Left cardiac atrium (tissue), 4 donors: ENCODE measurements at regions not wholly inside any gene's neighbourhood (a gene's known extent, or its start where the extent isn't known, plus 50 kb on each side); places are given as distances from the start of the nearest gene placed in this dataset.
"Not testable (repeated sequence)": the region's sequence is repeated elsewhere in the genome, so short reads cannot be mapped to it uniquely, and the experiment has no call there.

Source experiments
- ATAC-seq, 2 donors: fragments of 200-7000 bp; cut with Tn5 transposase; one replicate each; pipeline ENCODE4 v1.9.1; 2020; ENCODE audit warnings: mild to moderate bottlenecking in 2 of 2, moderate library complexity in 2 of 2
- DNase-seq: peaks from one replicate; pipeline ENCODE4 v3.0.0-alpha.2; 2020
- intact Hi-C, 2 donors: fragments of 100-400 bp; cut with DNase I; formaldehyde crosslinking; loops; one replicate each; pipeline versions ENCODE4 v1.14.1 to v1.15.1; 2022 to 2023
- donor health status: DM: no; HTN: yes; CAD: no.
- donor health status: DM: no; HTN: yes; CAD: no; lungs with severe emphysema.
- donor health status: DM: yes; HTN: yes; CAD: no.
- donor health status: Dilated cardiomyopathy.

- intact Hi-C loops = no loop called here
- ATAC-seq (peak in 1 of 2 donors; percentile 38), DNase-seq (no peak)
Measured at GRCh38 chr3:73120710-73121109, 59.3 kb downstream of the EBLN2 start.

DNA sequence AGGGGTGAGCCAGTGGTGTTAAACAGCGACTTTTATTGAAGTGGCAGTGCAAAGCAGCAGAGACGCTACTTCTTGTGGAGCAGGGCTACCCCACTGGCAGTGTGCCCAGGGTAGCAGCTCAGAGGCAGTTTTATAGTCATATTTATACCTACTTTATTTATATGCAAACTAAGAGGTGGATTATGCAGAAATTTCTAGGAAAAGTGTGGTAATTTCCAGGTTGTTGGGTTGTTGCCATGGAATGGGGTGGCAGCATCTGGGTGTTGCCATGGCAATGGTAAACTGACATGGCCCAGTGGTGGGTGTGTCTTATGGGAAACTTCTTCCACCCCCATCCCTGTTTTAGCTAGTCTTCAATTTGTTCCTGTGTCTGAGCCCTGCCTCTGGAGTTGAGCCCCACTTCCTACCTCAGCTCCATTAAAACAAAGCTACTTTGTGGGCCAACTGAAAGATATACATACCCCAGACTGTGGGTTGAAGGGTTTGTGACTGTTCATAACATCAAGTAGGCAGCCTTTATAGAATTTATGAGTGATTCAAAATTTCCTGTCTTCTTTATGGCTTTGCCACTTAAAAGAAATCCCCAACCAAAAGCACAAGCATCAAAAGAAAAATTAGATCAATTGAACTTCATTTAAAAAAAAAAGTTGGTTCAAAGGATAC is 60.3 kb downstream of the EBLN2 start:
- DNase-seq (no peak), ATAC-seq (peak in 1 of 2 donors; percentile 46)
- intact Hi-C loops = no loop called here

- ATAC-seq (no peak), DNase-seq (no peak)
- intact Hi-C loops = no loop called here
Measured at GRCh38 chr3:73134034-73134433, 72.6 kb downstream of the EBLN2 start.

DNA sequence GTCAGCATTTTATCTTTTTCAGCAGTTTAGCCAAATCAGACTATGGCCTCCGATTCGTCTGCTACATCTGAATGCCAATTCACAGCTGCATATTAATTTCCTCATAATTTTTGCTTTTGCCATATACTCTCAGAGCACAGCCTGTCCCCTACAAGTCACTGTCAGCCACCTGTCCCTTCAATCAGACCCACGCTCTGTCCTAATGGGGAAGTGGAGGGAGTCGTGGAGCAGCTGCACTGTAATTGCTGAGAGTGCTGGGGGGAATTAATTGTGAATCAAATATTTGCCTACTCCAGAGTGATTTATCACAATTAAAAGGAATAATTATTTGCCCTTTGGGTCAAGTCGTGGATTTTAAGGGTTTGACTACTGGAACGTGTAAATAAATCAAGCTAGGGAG is 75.5 kb downstream of the EBLN2 start:
- ATAC-seq (no peak), DNase-seq (no peak)
- intact Hi-C loops = no loop called here

DNA sequence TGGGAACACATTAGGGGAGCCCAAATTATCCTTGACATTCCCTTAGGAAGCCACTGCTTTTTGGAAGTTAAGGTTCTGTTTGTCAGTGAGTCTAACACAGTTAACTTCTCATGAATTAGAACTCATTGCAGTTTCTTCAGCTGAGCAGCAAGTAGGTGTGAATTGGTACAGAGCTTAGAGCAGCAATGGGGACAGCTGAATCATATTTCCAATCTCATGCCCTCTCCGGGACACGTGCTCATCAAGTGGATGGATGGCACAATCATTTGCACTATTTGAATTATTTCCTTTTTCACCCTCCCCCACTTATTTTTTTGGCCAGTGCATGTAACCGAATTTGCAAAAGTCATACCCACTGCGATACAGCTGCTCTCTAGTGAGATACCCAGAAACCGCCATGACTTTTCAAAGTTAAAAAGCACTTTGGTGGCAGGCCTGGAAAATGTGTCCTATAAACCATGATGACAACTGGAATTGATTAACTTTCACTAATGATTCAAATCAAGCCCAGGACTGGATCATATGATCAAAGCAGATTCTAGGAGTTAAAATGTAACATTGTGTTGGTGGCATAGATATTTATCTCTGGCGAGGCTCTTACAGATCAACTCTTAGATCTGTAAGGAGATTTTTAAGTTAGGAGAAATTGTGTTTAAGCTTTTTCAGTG is 76.4 kb downstream of the EBLN2 start:
- ATAC-seq = no peak
- intact Hi-C loops = no loop called here
- no peak for DNase-seq

GRCh38 chr3:73140772-73141442 is 79.4 kb downstream of the EBLN2 start:
- DNase-seq (no peak), ATAC-seq (peak; percentile 19 to 55)
- intact Hi-C loops = no loop called here

GRCh38 chr3:73141525-73141924 is 80.1 kb downstream of the EBLN2 start:
- intact Hi-C loops = no loop called here
- peak; percentile 19 to 68 for ATAC-seq
- DNase-seq = peak; percentile 33

DNA sequence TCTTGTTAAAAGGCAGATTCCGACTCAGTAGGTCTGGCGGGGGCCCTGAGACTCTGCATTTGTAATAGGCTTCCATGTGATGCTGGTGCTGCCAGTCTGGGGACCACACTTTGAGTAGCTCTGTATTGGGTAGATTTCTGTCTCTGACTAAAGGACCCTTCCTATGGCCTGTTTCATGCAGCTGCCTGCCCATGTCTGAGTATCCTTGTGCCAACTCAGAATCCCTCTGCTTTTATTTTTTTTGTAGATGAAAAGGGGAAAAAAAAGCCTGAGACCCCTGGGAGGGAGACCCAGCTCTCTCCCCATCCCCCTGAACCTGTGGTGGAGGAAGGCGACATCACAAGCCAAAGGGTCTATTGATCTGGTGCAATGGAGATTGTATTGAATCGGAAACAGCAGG is 81.9 kb downstream of the EBLN2 start:
- no peak for DNase-seq
- no peak for ATAC-seq
- intact Hi-C loops = no loop called here

DNA sequence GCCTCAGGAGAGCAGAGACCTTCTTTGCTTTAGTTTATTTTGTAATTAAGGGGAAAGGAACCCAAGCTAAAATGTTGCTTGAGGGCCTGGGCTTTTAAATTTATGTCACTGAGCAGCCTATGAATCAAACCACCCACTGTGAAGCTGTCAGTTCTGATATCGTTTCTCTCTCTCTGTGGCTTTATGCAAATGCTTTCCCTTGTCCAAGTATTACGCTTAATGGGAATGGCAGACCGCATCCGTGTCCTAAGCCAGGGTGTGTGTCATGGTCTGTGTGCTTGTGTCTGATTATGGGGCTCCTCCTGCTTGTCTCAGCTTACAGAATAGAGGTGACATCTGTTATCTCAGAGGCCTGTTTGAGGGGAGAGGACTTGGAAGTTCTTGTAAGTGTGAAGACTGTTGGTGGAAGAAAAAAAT is 82.4 kb downstream of the EBLN2 start:
- intact Hi-C loops = no loop called here
- no peak for DNase-seq
- peak; percentile 45 to 69 for ATAC-seq

GRCh38 chr3:73144276-73144675 is 82.8 kb downstream of the EBLN2 start:
- DNase-seq = peak; percentile 59
- intact Hi-C loops = no loop called here
- ATAC-seq = peak; percentile 74 to 87

- intact Hi-C loops = no loop called here
- DNase-seq (no peak), ATAC-seq (no peak)
Measured at GRCh38 chr3:73144828-73145227, 83.4 kb downstream of the EBLN2 start.

GRCh38 chr3:73147479-73147878 is 86.0 kb downstream of the EBLN2 start:
- ATAC-seq = peak; percentile 22 to 51
- intact Hi-C loops = not testable (repeated sequence)
- DNase-seq = peak; percentile 30

DNA sequence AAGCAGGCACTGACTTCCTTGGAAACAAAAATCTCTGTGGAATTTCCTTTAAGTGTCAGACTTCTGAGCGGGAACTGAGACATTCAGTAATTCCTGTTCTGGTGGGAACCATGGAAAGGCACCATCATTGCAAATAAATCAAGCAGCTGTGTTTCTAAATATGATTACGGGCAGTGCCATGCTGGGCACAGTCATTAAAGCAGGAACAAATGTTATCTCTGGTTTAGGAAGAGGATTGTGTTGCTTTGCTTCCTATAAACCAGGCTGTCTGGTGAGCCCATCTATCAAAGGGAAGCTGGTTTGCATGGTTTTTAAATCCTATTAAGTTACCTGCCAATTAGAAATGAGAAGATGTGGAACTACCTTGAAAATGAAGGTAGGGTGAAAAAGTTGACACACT is 86.7 kb downstream of the EBLN2 start:
- DNase-seq (no peak), ATAC-seq (peak in 1 of 2 donors; percentile 27)
- intact Hi-C loops = no loop called here

GRCh38 chr3:73148682-73149081 is 87.2 kb downstream of the EBLN2 start:
- peak in 1 of 2 donors; percentile 54 for ATAC-seq
- no peak for DNase-seq
- intact Hi-C loops = no loop called here

DNA sequence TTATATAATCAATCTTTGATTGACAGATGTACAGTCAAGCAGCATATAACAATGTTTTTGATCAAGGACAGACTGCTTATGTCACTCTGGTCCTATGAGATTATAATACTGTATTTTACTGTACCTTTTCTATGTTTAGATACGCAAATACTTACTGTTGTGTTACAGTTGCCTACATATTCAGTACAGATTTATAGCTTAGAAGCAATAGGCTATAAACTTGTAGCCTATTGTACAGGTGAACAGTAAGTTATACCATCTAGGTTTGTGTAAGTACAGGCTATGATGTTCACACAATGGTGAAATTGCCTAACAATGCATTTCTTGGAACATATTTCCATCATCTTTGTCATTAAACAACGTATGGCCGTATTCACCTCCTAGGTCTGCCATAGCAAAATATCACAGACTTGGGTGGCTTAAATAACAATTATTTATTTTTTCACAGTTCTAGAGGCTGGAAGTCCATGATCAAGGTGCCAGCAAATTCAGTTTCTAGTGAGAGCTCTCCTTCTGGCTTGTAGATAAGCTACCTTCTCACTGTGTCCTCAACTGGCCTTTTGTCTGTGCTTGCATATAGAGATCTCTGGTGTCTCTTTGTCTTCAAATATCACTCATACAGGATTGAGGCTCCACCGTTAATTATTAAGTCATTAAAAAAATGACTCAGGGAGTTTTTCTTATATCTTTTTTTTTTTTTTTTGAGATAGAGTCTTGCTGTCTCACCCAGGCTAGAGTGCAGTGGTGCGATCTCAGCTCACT is 89.1 kb downstream of the EBLN2 start:
- intact Hi-C loops = no loop called here
- ATAC-seq (no peak), DNase-seq (no peak)

GRCh38 chr3:73152571-73152970 is 91.1 kb downstream of the EBLN2 start:
- intact Hi-C loops, ATAC-seq, DNase-seq: not testable (repeated sequence)

- ATAC-seq, DNase-seq, intact Hi-C loops: not testable (repeated sequence)
Measured at GRCh38 chr3:73153057-73153456, 91.6 kb downstream of the EBLN2 start.

GRCh38 chr3:73154261-73154660 is 92.8 kb downstream of the EBLN2 start:
- intact Hi-C loops, DNase-seq, ATAC-seq: not testable (repeated sequence)

GRCh38 chr3:73155441-73155840 is 94.0 kb downstream of the EBLN2 start:
- ATAC-seq, DNase-seq, intact Hi-C loops: not testable (repeated sequence)

- no peak for ATAC-seq
- intact Hi-C loops = no loop called here
- DNase-seq = no peak
Measured at GRCh38 chr3:73164622-73165021, 103.2 kb downstream of the EBLN2 start.
